SK-N-MC (cell line): ENCODE measurements at regions not wholly inside any gene's neighbourhood (a gene's known extent, or its start where the extent isn't known, plus 50 kb on each side); places are given as distances from the start of the nearest gene placed in this dataset.

Experiments
- EZH2 ChIP-seq: fragments of 200-600 bp; sonication (generic); IDR thresholded peaks from one replicate; pipeline ENCODE4 v1.6.1; 2017; ENCODE audit warnings: antibody characterized with exemption
- POLR2AphosphoS5 ChIP-seq: IDR thresholded peaks from 2 replicates; pipeline ENCODE4 v1.6.1; 2012; ENCODE audit warnings: mild to moderate bottlenecking, low read depth, low read length, borderline replicate concordance

DNA sequence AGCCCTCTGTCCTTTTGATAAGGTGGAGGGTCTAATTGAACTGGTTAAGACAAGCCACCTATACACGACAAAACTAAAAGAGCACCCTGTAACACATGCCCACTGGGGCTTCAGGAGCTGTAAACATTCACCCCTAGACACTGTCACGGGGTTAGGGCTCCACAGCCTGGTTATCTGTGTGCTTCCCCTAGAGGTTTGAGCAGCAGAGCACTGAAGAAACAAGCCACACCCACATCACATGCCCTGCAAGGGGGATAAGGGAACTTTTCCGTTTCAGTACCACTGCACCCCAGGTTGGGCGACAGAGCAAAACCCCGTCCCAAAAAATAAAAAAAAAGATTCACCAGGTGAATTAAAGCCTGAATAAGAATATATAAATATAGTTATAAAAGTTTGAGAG lies 913.7 kb upstream of the ACVR2A start:
- no peak for TF ChIP-seq POLR2AphosphoS5
- TF ChIP-seq EZH2: no peak
